Astrocyte (in vitro differentiated cells and primary cell): ENCODE measurements at regions not wholly inside any gene's neighbourhood (a gene's known extent, or its start where the extent isn't known, plus 50 kb on each side); places are given as distances from the start of the nearest gene placed in this dataset.

Experiments
- DNase-seq: peaks from one replicate; pipeline ENCODE4 v3.0.0-alpha.2; 2010; ENCODE audit warnings: low read depth
- FAIRE-seq: peaks from 2 replicates; lab custom pipeline; 2011; peaks lifted over from hg19 to GRCh38; lab: Jason Lieb, UNC
- H2AFZ ChIP-seq: 2 replicates; pipeline ENCODE4 v1.6.0; 2012; ENCODE audit warnings: low read depth, low read length, inconsistent platforms
- H3K27ac ChIP-seq: 2 replicates; pipeline ENCODE4 v1.5.1; 2011; ENCODE audit warnings: low read depth, low read length, inconsistent platforms
- H3K27me3 ChIP-seq: 2 replicates; pipeline ENCODE4 v1.6.0; 2011; ENCODE audit warnings: low read length, inconsistent platforms; ENCODE audit not compliant: insufficient read depth
- H3K36me3 ChIP-seq: 2 replicates; pipeline ENCODE4 v1.5.1; 2011; ENCODE audit warnings: low read length, inconsistent platforms; ENCODE audit not compliant: insufficient read depth
- H3K4me1 ChIP-seq: 2 replicates; pipeline ENCODE4 v1.5.1; 2011; ENCODE audit warnings: low read length, inconsistent platforms; ENCODE audit not compliant: insufficient read depth
- H3K4me2 ChIP-seq: 2 replicates; pipeline ENCODE4 v1.6.0; 2012; ENCODE audit warnings: low read length, inconsistent platforms
- H3K4me3 ChIP-seq: 2 replicates; pipeline ENCODE4 v1.5.1; 2011; ENCODE audit warnings: low read depth, mild to moderate bottlenecking, low read length, inconsistent platforms; ENCODE audit not compliant: insufficient read depth
- H3K79me2 ChIP-seq: 2 replicates; pipeline ENCODE4 v1.6.0; 2012; ENCODE audit warnings: mild to moderate bottlenecking, low read length, inconsistent platforms; ENCODE audit not compliant: insufficient read depth
- H3K9ac ChIP-seq: 2 replicates; pipeline ENCODE4 v1.6.0; 2012; ENCODE audit warnings: mild to moderate bottlenecking, low read length, inconsistent platforms
- H3K9me3 ChIP-seq: 2 replicates; pipeline ENCODE4 v1.5.1; 2012; ENCODE audit warnings: low read depth, mild to moderate bottlenecking, low read length, inconsistent platforms; ENCODE audit not compliant: insufficient read depth
- H4K20me1 ChIP-seq: 2 replicates; pipeline ENCODE4 v1.6.0; 2012; ENCODE audit warnings: low read length, inconsistent platforms; ENCODE audit not compliant: insufficient read depth
- H3K27ac Mint-ChIP-seq: one replicate; pipeline ENCODE4 v1.8.0; 2021; ENCODE audit warnings: mild to moderate bottlenecking, mixed read lengths; ENCODE audit not compliant: unreplicated experiment
- H3K27me3 Mint-ChIP-seq: one replicate; pipeline ENCODE4 v1.8.0; 2021; ENCODE audit warnings: low read depth, mixed read lengths; ENCODE audit not compliant: unreplicated experiment
- H3K36me3 Mint-ChIP-seq: one replicate; pipeline ENCODE4 v1.8.0; 2021; ENCODE audit warnings: low read depth, mixed read lengths; ENCODE audit not compliant: unreplicated experiment
- H3K4me1 Mint-ChIP-seq: one replicate; pipeline ENCODE4 v1.8.0; 2021; ENCODE audit warnings: low read depth, mixed read lengths; ENCODE audit not compliant: unreplicated experiment
- H3K4me3 Mint-ChIP-seq: one replicate; pipeline ENCODE4 v1.8.0; 2021; ENCODE audit warnings: mild to moderate bottlenecking, moderate library complexity, mixed read lengths; ENCODE audit not compliant: unreplicated experiment
- H3K9me3 Mint-ChIP-seq: one replicate; pipeline ENCODE4 v1.8.0; 2021; ENCODE audit warnings: mild to moderate bottlenecking, mixed read lengths; ENCODE audit not compliant: unreplicated experiment
- EZH2 ChIP-seq: IDR thresholded peaks from 2 replicates; pipeline ENCODE4 v1.6.1; 2012; ENCODE audit warnings: mild to moderate bottlenecking, low read length, inconsistent platforms; ENCODE audit not compliant: insufficient read depth
- TF ChIP-seq, protein P1 (sequence below): IDR thresholded peaks from 2 replicates; pipeline ENCODE4 v1.5.1; 2011; ENCODE audit warnings: low read depth, mild to moderate bottlenecking, inconsistent platforms, low read length, moderate library complexity; ENCODE audit not compliant: insufficient read depth

DNA sequence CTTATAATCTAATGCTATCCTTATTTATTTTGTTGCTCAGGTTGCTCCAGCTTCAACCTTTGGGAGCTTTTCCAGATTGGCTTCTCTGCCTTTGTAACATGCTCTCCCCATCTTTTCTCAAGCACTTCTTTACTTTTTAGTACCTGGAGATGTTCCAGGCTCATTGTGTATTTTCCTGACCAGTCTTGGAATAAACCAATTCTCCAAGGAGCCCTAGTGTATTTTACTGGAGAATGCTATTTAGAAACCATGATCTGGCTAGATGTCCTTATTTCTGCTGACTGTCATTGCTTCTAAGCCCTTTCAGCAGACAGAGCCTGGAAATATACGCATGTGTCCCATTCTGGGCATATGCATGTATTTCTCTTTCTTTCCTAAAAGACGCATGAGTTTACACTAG lies 95.7 kb downstream of the EMX2 start:
- H3K36me3 Mint-ChIP-seq = no peaks in the 10 kb centered on the region
- H3K79me2 ChIP-seq = no peaks in the 10 kb centered on the region
- H3K27me3 Mint-ChIP-seq = peaks cover 24% of the 10 kb centered on the region
- H3K4me1 Mint-ChIP-seq = no peaks in the 10 kb centered on the region
- H3K27ac Mint-ChIP-seq = no peak overlapping the region
- H3K9me3 Mint-ChIP-seq = peaks cover 5% of the 10 kb centered on the region
- FAIRE-seq (no peak), DNase-seq (no peak)
- H3K36me3 ChIP-seq = no peaks in the 10 kb centered on the region
- H3K4me2 ChIP-seq = no peak overlapping the region
- no peak overlapping the region for H3K4me3 Mint-ChIP-seq
- no peak overlapping the region for H3K4me3 ChIP-seq
- H3K27me3 ChIP-seq = no peaks in the 10 kb centered on the region
- TF ChIP-seq, protein P1, sequence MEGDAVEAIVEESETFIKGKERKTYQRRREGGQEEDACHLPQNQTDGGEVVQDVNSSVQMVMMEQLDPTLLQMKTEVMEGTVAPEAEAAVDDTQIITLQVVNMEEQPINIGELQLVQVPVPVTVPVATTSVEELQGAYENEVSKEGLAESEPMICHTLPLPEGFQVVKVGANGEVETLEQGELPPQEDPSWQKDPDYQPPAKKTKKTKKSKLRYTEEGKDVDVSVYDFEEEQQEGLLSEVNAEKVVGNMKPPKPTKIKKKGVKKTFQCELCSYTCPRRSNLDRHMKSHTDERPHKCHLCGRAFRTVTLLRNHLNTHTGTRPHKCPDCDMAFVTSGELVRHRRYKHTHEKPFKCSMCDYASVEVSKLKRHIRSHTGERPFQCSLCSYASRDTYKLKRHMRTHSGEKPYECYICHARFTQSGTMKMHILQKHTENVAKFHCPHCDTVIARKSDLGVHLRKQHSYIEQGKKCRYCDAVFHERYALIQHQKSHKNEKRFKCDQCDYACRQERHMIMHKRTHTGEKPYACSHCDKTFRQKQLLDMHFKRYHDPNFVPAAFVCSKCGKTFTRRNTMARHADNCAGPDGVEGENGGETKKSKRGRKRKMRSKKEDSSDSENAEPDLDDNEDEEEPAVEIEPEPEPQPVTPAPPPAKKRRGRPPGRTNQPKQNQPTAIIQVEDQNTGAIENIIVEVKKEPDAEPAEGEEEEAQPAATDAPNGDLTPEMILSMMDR = no peak
- no peak for TF ChIP-seq EZH2
- H3K27ac ChIP-seq = no peak overlapping the region
- no peak overlapping the region for H3K9ac ChIP-seq
- no peak overlapping the region for H2AFZ ChIP-seq
- no peaks in the 10 kb centered on the region for H3K9me3 ChIP-seq
- no peaks in the 10 kb centered on the region for H3K4me1 ChIP-seq
- H4K20me1 ChIP-seq = no peaks in the 10 kb centered on the region

DNA sequence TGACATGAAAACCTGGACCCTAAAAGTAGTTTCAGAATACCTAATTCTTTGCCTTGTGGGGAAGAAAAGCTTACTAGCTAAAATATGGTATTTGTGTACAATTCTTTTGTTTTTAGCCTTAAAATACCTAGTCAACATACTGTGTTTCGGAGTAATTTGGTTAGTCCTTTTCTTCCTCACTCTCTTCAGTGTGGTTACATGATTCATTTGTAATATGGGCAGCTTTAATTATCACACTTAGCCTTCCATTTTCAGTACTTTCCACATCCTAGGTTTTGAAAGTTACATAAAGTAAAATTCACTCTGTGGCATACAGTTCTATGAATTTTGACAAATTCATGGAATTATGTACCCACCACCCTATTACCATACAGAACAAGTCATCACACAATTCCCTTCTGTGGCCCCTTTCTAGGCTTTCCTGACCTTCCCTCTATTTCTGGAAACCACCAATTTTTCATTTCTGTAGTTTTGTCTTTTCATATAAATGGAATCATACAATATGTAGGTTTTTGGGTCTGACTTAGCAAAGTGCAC lies 96.2 kb downstream of the EMX2 start:
- Histone ChIP-seq H3K27me3 (no peaks in the 10 kb centered on the region), H3K4me3 (no peak overlapping the region), H3K36me3 (no peaks in the 10 kb centered on the region), H3K79me2 (no peaks in the 10 kb centered on the region), H3K4me1 (no peaks in the 10 kb centered on the region), H2AFZ (no peak overlapping the region), H4K20me1 (no peaks in the 10 kb centered on the region), H3K9ac (no peak overlapping the region), H3K27ac (no peak overlapping the region), H3K9me3 (no peaks in the 10 kb centered on the region), H3K4me2 (no peak overlapping the region)
- FAIRE-seq (no peak), DNase-seq (no peak)
- Mint-ChIP-seq H3K36me3 (no peaks in the 10 kb centered on the region), H3K27ac (no peak overlapping the region), H3K9me3 (peaks cover 5% of the 10 kb centered on the region), H3K4me1 (no peaks in the 10 kb centered on the region), H3K27me3 (peaks cover 24% of the 10 kb centered on the region), H3K4me3 (no peak overlapping the region)
- TF ChIP-seq EZH2 = no peak

DNA sequence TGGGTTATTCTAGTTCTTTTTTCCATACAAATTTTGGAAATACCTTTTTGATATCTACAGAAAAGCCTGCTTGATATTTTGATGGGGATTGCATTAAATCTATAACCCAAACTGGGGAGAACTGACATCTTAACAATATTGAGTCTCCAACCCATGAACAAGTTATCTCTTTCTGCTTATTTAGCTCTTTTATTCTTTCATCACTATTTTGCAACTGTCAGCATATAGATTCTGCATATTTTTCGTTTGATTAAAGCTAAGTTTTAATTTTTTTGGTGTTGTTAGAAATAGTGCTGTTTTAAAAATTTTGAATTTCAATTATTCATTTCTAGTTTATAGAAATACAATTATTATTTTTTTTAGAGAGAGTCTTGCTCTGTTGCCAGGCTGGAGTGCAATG lies 97.9 kb downstream of the EMX2 start:
- TF ChIP-seq EZH2 = no peak
- TF ChIP-seq, protein P1 = no peak
- H4K20me1 ChIP-seq = no peaks in the 10 kb centered on the region
- H3K4me3 ChIP-seq = no peak overlapping the region
- Mint-ChIP-seq H3K36me3 (no peaks in the 10 kb centered on the region), H3K4me3 (no peak overlapping the region), H3K4me1 (no peaks in the 10 kb centered on the region), H3K27me3 (peaks cover 13% of the 10 kb centered on the region), H3K9me3 (peaks cover 5% of the 10 kb centered on the region), H3K27ac (no peak overlapping the region)
- no peak overlapping the region for H3K27ac ChIP-seq
- no peak overlapping the region for H3K4me2 ChIP-seq
- no peaks in the 10 kb centered on the region for H3K79me2 ChIP-seq
- DNase-seq (no peak), FAIRE-seq (no peak)
- no peaks in the 10 kb centered on the region for H3K4me1 ChIP-seq
- no peak overlapping the region for H2AFZ ChIP-seq
- H3K9me3 ChIP-seq = no peaks in the 10 kb centered on the region
- no peaks in the 10 kb centered on the region for H3K36me3 ChIP-seq
- no peaks in the 10 kb centered on the region for H3K27me3 ChIP-seq
- H3K9ac ChIP-seq = no peak overlapping the region
